ENCODE measurements at regions not wholly inside any gene's neighbourhood (a gene's known extent, or its start where the extent isn't known, plus 50 kb on each side); places are given as distances from the start of the nearest gene placed in this dataset.
"Not testable (repeated sequence)": the region's sequence is repeated elsewhere in the genome, so short reads cannot be mapped to it uniquely, and the experiment has no call there.

GRCh38 chr11:38924644-38925043 lies 2326.6 kb upstream of the RAG2 start:
- no peak for DNase-seq (ENCODE audit: extremely low spot score)
- TF ChIP-seq, protein P1, sequence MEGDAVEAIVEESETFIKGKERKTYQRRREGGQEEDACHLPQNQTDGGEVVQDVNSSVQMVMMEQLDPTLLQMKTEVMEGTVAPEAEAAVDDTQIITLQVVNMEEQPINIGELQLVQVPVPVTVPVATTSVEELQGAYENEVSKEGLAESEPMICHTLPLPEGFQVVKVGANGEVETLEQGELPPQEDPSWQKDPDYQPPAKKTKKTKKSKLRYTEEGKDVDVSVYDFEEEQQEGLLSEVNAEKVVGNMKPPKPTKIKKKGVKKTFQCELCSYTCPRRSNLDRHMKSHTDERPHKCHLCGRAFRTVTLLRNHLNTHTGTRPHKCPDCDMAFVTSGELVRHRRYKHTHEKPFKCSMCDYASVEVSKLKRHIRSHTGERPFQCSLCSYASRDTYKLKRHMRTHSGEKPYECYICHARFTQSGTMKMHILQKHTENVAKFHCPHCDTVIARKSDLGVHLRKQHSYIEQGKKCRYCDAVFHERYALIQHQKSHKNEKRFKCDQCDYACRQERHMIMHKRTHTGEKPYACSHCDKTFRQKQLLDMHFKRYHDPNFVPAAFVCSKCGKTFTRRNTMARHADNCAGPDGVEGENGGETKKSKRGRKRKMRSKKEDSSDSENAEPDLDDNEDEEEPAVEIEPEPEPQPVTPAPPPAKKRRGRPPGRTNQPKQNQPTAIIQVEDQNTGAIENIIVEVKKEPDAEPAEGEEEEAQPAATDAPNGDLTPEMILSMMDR (IDR thresholded peaks at IDR 0.05; ENCODE audit: control extremely low read depth, extremely low read depth, low read depth, missing control alignments): no peak
- CTCF ChIA-PET: no interaction called here

DNA sequence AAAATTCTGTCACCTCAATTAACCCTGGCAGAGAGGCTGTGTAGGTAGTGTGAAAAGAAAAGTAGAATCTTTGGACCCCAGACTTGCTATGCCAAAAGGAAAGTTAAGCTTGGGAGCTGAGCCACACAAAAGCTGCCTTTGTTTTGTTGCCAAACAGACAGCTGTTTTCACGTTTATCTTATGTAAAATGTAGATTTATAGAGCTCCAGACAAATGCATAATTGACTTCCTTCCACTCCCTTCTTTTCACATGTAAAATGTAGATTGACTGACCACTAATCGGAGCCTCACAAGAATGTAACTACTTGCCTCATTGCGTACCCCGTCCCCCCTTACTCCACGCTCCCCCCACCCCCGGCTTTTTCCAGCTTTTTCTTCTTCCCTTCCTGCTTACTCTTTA lies 2302.2 kb upstream of the RAG2 start:
- no peak for DNase-seq (ENCODE audit: extremely low spot score)
- POLR2A ChIA-PET: no interaction called here
- CTCF ChIA-PET: no interaction called here
- TF ChIP-seq, protein P1 (IDR thresholded peaks at IDR 0.05; ENCODE audit: control extremely low read depth, extremely low read depth, low read depth, missing control alignments): no peak

More at GRCh38 chr11:38924644-38925043, 2326.6 kb upstream of the RAG2 start:
- POLR2A ChIA-PET: no interaction called here

- POLR2A ChIA-PET; CTCF ChIA-PET; DNase-seq (ENCODE audit: extremely low spot score): not testable (repeated sequence)
Measured at GRCh38 chr11:38894201-38894600, 2296.2 kb upstream of the RAG2 start.

GRCh38 chr11:38884145-38884865 lies 2286.3 kb upstream of the RAG2 start:
- DNase-seq (ENCODE audit: extremely low spot score): no peak
- TF ChIP-seq, protein P1 (IDR thresholded peaks at IDR 0.05; ENCODE audit: control extremely low read depth, extremely low read depth, low read depth, missing control alignments): no peak
- ChIA-PET POLR2A (no interaction called here), CTCF (interaction anchor here (0.7 kb wide), 1 partner anchor 11 kb away, joined by 3 read pairs; no protein-coding TSS in a partner anchor)

DNA sequence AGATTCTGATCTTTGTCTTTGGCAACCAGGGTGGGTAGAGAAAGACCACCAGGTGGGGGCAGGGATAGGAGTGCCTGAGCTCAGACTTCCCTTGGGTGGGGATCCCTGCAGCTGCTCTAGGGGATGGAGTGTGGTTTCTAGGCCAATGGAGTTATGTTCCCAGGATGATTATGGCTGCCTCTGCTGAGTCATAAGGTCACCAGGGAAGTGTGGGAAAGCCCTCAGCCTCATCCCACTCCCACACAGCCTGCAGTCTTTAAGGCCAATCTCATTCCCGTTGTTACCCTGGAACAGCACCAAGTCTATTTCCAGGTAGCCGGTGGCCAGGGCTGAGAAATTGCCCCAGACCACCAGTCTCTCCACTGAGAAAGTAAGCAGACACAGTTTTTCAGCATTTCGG lies 2269.3 kb upstream of the RAG2 start:
- POLR2A ChIA-PET: no interaction called here
- CTCF ChIA-PET: interaction anchor here (1.5 kb wide), 1 partner anchor 11 kb away, joined by 3 read pairs; no protein-coding TSS in a partner anchor
- TF ChIP-seq, protein P1 (IDR thresholded peaks at IDR 0.05; ENCODE audit: control extremely low read depth, extremely low read depth, low read depth, missing control alignments): no peak
- no peak for DNase-seq (ENCODE audit: extremely low spot score)

- ChIA-PET CTCF (interaction anchor here (1.5 kb wide), 1 partner anchor 12 kb away, joined by 3 read pairs; no protein-coding TSS in a partner anchor), POLR2A (no interaction called here)
- DNase-seq (ENCODE audit: extremely low spot score): no peak
- TF ChIP-seq, protein P1 (IDR thresholded peaks at IDR 0.05; ENCODE audit: control extremely low read depth, extremely low read depth, low read depth, missing control alignments): no peak
Measured at GRCh38 chr11:38865922-38866321, 2267.9 kb upstream of the RAG2 start.

- CTCF ChIA-PET: interaction anchor here (1.0 kb wide), 1 partner anchor 10 kb away, joined by 3 read pairs; no protein-coding TSS in a partner anchor
- POLR2A ChIA-PET: no interaction called here
- TF ChIP-seq, protein P1 (IDR thresholded peaks at IDR 0.05; ENCODE audit: control extremely low read depth, extremely low read depth, low read depth, missing control alignments): no peak
- no peak for DNase-seq (ENCODE audit: extremely low spot score)
Measured at GRCh38 chr11:38842991-38843390, 2245.0 kb upstream of the RAG2 start.

Data from GM10248 (cell line).